ENCODE measurements at regions not wholly inside any gene's neighbourhood (a gene's known extent, or its start where the extent isn't known, plus 50 kb on each side); places are given as distances from the start of the nearest gene placed in this dataset.

- no peak for ATAC-seq
- H3K27ac ChIP-seq, result no peak overlapping the region
Observed at GRCh38 chr2:163351143-163351542, 384.7 kb downstream of the FIGN start.

GRCh38 chr2:163348857-163349380 is 386.9 kb downstream of the FIGN start:
- Histone ChIP-seq H3K9me3 (no peaks in the 10 kb centered on the region), H3K4me3 (peak overlapping the region; percentile 25 to 26), H3K27ac (peak overlapping the region in 1 of 2 donors; percentile 61), H3K27me3 (no peaks in the 10 kb centered on the region), H3K36me3 (no peaks in the 10 kb centered on the region), H3K4me1 (no peaks in the 10 kb centered on the region)
- peak in 2 of 4 donors; percentile 7 to 33 for DNase-seq
- no peak for TF ChIP-seq CTCF (IDR thresholded peaks at IDR 0.05)
- intact Hi-C loops (cut with DNase I), result no loop called here
- ATAC-seq, result peak; percentile 58

More at GRCh38 chr2:163351143-163351542, 384.7 kb downstream of the FIGN start:
- intact Hi-C loops (cut with DNase I), result no loop called here
- H3K4me1 ChIP-seq, result no peaks in the 10 kb centered on the region
- H3K4me3 ChIP-seq, result no peak overlapping the region
- H3K36me3 ChIP-seq, result no peaks in the 10 kb centered on the region
- DNase-seq, result no peak
- H3K27me3 ChIP-seq, result no peaks in the 10 kb centered on the region
- H3K9me3 ChIP-seq, result no peaks in the 10 kb centered on the region
- TF ChIP-seq CTCF (IDR thresholded peaks at IDR 0.05), result no peak

GRCh38 chr2:163347982-163348856 is 387.6 kb downstream of the FIGN start:
- no peaks in the 10 kb centered on the region for H3K9me3 ChIP-seq
- peak overlapping the region; percentile 50 to 61 for H3K27ac ChIP-seq
- peak overlapping the region; percentile 25 to 26 for H3K4me3 ChIP-seq
- DNase-seq, result peak; percentile 56 to 84 (median 74)
- no peaks in the 10 kb centered on the region for H3K36me3 ChIP-seq
- TF ChIP-seq CTCF (IDR thresholded peaks at IDR 0.05), result no peak
- intact Hi-C loops (cut with DNase I), result no loop called here
- H3K27me3 ChIP-seq, result no peaks in the 10 kb centered on the region
- H3K4me1 ChIP-seq, result no peaks in the 10 kb centered on the region
- peak; percentile 91 for ATAC-seq

GRCh38 chr2:163345795-163346573 is 389.8 kb downstream of the FIGN start:
- ATAC-seq, result peak; percentile 48
- no peaks in the 10 kb centered on the region for H3K9me3 ChIP-seq
- no peaks in the 10 kb centered on the region for H3K4me1 ChIP-seq
- no peak overlapping the region for H3K27ac ChIP-seq
- H3K4me3 ChIP-seq, result no peak overlapping the region
- no peaks in the 10 kb centered on the region for H3K36me3 ChIP-seq
- intact Hi-C loops (cut with DNase I), result no loop called here
- DNase-seq, result peak in 2 of 4 donors; percentile 26 to 44
- TF ChIP-seq CTCF (IDR thresholded peaks at IDR 0.05), result peak; percentile 59 to 67
- H3K27me3 ChIP-seq, result no peaks in the 10 kb centered on the region

GRCh38 chr2:163343316-163343715 is 392.5 kb downstream of the FIGN start:
- Histone ChIP-seq H3K27ac (no peak overlapping the region), H3K27me3 (no peaks in the 10 kb centered on the region), H3K4me1 (no peaks in the 10 kb centered on the region), H3K36me3 (no peaks in the 10 kb centered on the region), H3K9me3 (no peaks in the 10 kb centered on the region), H3K4me3 (no peak overlapping the region)
- no peak for TF ChIP-seq CTCF (IDR thresholded peaks at IDR 0.05)
- no peak for DNase-seq
- intact Hi-C loops (cut with DNase I), result no loop called here
- ATAC-seq, result no peak
